Activated CD4-positive, alpha-beta T cell treated with anti-CD3 and anti-CD28 coated beads for 48 hours (primary cell): ENCODE measurements at regions not wholly inside any gene's neighbourhood (a gene's known extent, or its start where the extent isn't known, plus 50 kb on each side); places are given as distances from the start of the nearest gene placed in this dataset.

Experiments
- DNase-seq: peaks from one replicate; pipeline ENCODE4 v3.0.0-alpha.2; 2020

GRCh38 chr1:208521534-208521933 is 277.4 kb upstream of the PLXNA2 start:
- no peak for DNase-seq

GRCh38 chr1:208523007-208523406 is 278.8 kb upstream of the PLXNA2 start:
- no peak for DNase-seq

- no peak for DNase-seq
Measured at GRCh38 chr1:208524376-208524775, 280.2 kb upstream of the PLXNA2 start.

GRCh38 chr1:208524925-208525324 is 280.7 kb upstream of the PLXNA2 start:
- DNase-seq, result no peak

GRCh38 chr1:208525417-208525816 is 281.2 kb upstream of the PLXNA2 start:
- DNase-seq, result no peak

GRCh38 chr1:208526613-208527125 is 282.5 kb upstream of the PLXNA2 start:
- no peak for DNase-seq

GRCh38 chr1:208527156-208527555 is 283.0 kb upstream of the PLXNA2 start:
- no peak for DNase-seq

GRCh38 chr1:208528578-208529240 is 284.5 kb upstream of the PLXNA2 start:
- no peak for DNase-seq

- no peak for DNase-seq
Measured at GRCh38 chr1:208531003-208531750, 287.0 kb upstream of the PLXNA2 start.

GRCh38 chr1:208533746-208534598 is 289.8 kb upstream of the PLXNA2 start:
- DNase-seq, result no peak

- no peak for DNase-seq
Measured at GRCh38 chr1:208534599-208534897, 290.4 kb upstream of the PLXNA2 start.

GRCh38 chr1:208534979-208535378 is 290.8 kb upstream of the PLXNA2 start:
- no peak for DNase-seq

GRCh38 chr1:208535511-208535910 is 291.3 kb upstream of the PLXNA2 start:
- no peak for DNase-seq

- DNase-seq, result no peak
Measured at GRCh38 chr1:208536212-208536611, 292.0 kb upstream of the PLXNA2 start.

GRCh38 chr1:208537198-208537597 is 293.0 kb upstream of the PLXNA2 start:
- no peak for DNase-seq

- no peak for DNase-seq
Measured at GRCh38 chr1:208538078-208538477, 293.9 kb upstream of the PLXNA2 start.

GRCh38 chr1:208538587-208538986 is 294.4 kb upstream of the PLXNA2 start:
- no peak for DNase-seq

GRCh38 chr1:208540724-208541123 is 296.5 kb upstream of the PLXNA2 start:
- no peak for DNase-seq

GRCh38 chr1:208541225-208541855 is 297.2 kb upstream of the PLXNA2 start:
- DNase-seq, result no peak

GRCh38 chr1:208542309-208542708 is 298.1 kb upstream of the PLXNA2 start:
- no peak for DNase-seq

- DNase-seq, result no peak
Measured at GRCh38 chr1:208544053-208544452, 299.9 kb upstream of the PLXNA2 start.

GRCh38 chr1:208544794-208545193 is 300.6 kb upstream of the PLXNA2 start:
- DNase-seq, result no peak

GRCh38 chr1:208551024-208551423 is 306.8 kb upstream of the PLXNA2 start:
- DNase-seq, result no peak
